Neural cell (in vitro differentiated cells): ENCODE measurements at regions not wholly inside any gene's neighbourhood (a gene's known extent, or its start where the extent isn't known, plus 50 kb on each side); places are given as distances from the start of the nearest gene placed in this dataset.

Source experiments
- H2AFZ ChIP-seq: fragments of 200-600, 300-800 bp; sonication (generic), shearing (Covaris generic); 2 replicates; pipeline ENCODE4 v1.6.0; 2014; ENCODE audit warnings: low read depth, mild to moderate bottlenecking, antibody characterized with exemption, low read length, moderate library complexity
- H3F3A ChIP-seq: fragments of 200-600 bp; shearing (Covaris generic); 2 replicates; pipeline ENCODE4 v1.6.1; 2016; ENCODE audit warnings: mild to moderate bottlenecking, moderate library complexity, mixed read lengths, antibody characterized with exemption, low read length; ENCODE audit not compliant: insufficient read depth, poor library complexity, severe bottlenecking
- H3K27ac ChIP-seq: fragments of 200-600, 300-800 bp; sonication (generic), shearing (Covaris generic); 2 replicates; pipeline ENCODE4 v1.5.1; 2014; ENCODE audit warnings: mild to moderate bottlenecking, low read length, moderate library complexity
- H3K27me3 ChIP-seq: fragments of 300-800, 200-600 bp; sonication (generic), shearing (Covaris generic); 2 replicates; pipeline ENCODE4 v1.6.0; 2014; ENCODE audit warnings: mild to moderate bottlenecking, low read depth, low read length, moderate library complexity; ENCODE audit not compliant: insufficient read depth
- H3K36me3 ChIP-seq: fragments of 300-800, 200-600 bp; sonication (generic), shearing (Covaris generic); 2 replicates; pipeline ENCODE4 v1.5.1; 2014; ENCODE audit warnings: mild to moderate bottlenecking, antibody characterized with exemption, low read length, moderate library complexity; ENCODE audit not compliant: insufficient read depth
- H3K4me2 ChIP-seq: fragments of 300-800, 200-600 bp; sonication (generic), shearing (Covaris generic); 2 replicates; pipeline ENCODE4 v1.6.0; 2014; ENCODE audit warnings: mild to moderate bottlenecking, low read length
- H3K4me3 ChIP-seq: fragments of 300-800, 200-600 bp; sonication (generic), shearing (Covaris generic); 2 replicates; pipeline ENCODE4 v1.5.1; 2014; ENCODE audit warnings: mild to moderate bottlenecking, low read length, moderate library complexity
- H3K79me2 ChIP-seq: fragments of 200-600 bp; shearing (Covaris generic); replicated peaks from 2 replicates; pipeline ENCODE4 v1.6.0; 2014; ENCODE audit warnings: mild to moderate bottlenecking, low read length, moderate library complexity; ENCODE audit not compliant: insufficient read depth
- H3K9ac ChIP-seq: fragments of 300-800, 200-600 bp; sonication (generic), shearing (Covaris generic); 2 replicates; pipeline ENCODE4 v1.6.1; 2016; ENCODE audit warnings: mild to moderate bottlenecking, low read length, mixed read lengths
- H3K9me2 ChIP-seq: fragments of 200-600 bp; shearing (Covaris generic); 2 replicates; pipeline ENCODE4 v1.6.1; 2016; ENCODE audit warnings: mild to moderate bottlenecking, low read length, mixed read lengths; ENCODE audit not compliant: insufficient read depth
- H3K9me3 ChIP-seq: fragments of 200-600, 300-800 bp; sonication (generic), shearing (Covaris generic); 2 replicates; pipeline ENCODE4 v1.6.1; 2016; ENCODE audit warnings: mild to moderate bottlenecking, mixed run types, low read length, moderate library complexity, mixed read lengths
- H4K20me1 ChIP-seq: fragments of 200-600 bp; shearing (Covaris generic); 2 replicates; pipeline ENCODE4 v1.6.1; 2016; ENCODE audit warnings: mild to moderate bottlenecking, mixed run types; ENCODE audit not compliant: insufficient read depth
- EP300 ChIP-seq: fragments of 450-650 bp; conservative IDR thresholded peaks from 2 replicates; pipeline ENCODE4 v1.6.1; 2014; ENCODE audit warnings: antibody characterized with exemption, mild to moderate bottlenecking, moderate library complexity; ENCODE audit not compliant: poor library complexity, severe bottlenecking
- EZH2 ChIP-seq: fragments of 200-600, 300-800 bp; shearing (Covaris generic), sonication (generic); IDR thresholded peaks from 2 replicates; pipeline ENCODE4 v1.6.1; 2014; ENCODE audit warnings: antibody characterized with exemption, low read length, borderline replicate concordance, mild to moderate bottlenecking; ENCODE audit not compliant: insufficient read depth, poor library complexity, severe bottlenecking
- MXI1 ChIP-seq: fragments of 450-650 bp; conservative IDR thresholded peaks from 2 replicates; pipeline ENCODE4 v1.6.1; 2014; ENCODE audit warnings: antibody characterized with exemption, mild to moderate bottlenecking; ENCODE audit not compliant: poor library complexity, severe bottlenecking
- POLR2AphosphoS5 ChIP-seq: IDR thresholded peaks from 2 replicates; pipeline ENCODE4 v1.6.1; 2012
- RAD21 ChIP-seq: fragments of 450-650 bp; conservative IDR thresholded peaks from 2 replicates; pipeline ENCODE4 v1.6.1; 2014; ENCODE audit warnings: antibody characterized with exemption, mild to moderate bottlenecking, moderate library complexity
- SMC3 ChIP-seq: fragments of 450-650 bp; conservative IDR thresholded peaks from 2 replicates; pipeline ENCODE4 v1.6.1; 2014; ENCODE audit warnings: antibody characterized with exemption, mild to moderate bottlenecking, moderate library complexity; ENCODE audit not compliant: poor library complexity
- TAF1 ChIP-seq: IDR thresholded peaks from 2 replicates; pipeline ENCODE4 v1.6.1; 2012; ENCODE audit warnings: low read depth
- TF ChIP-seq, protein P1 (sequence below): IDR thresholded peaks from 2 replicates; pipeline ENCODE4 v1.6.1; 2012; ENCODE audit warnings: borderline replicate concordance
- TF ChIP-seq, protein P2 (sequence below): fragments of 450-650 bp; IDR thresholded peaks from 2 replicates; pipeline ENCODE4 v1.5.1; 2014; ENCODE audit warnings: antibody characterized with exemption, mild to moderate bottlenecking, moderate library complexity; ENCODE audit not compliant: poor library complexity, severe bottlenecking

GRCh38 chr2:195160963-195161362 lies 496.1 kb upstream of the SLC39A10 start:
- H3K9me3 ChIP-seq: no peaks in the 10 kb centered on the region
- H3K9me2 ChIP-seq: no peaks in the 10 kb centered on the region
- H3K36me3 ChIP-seq: no peaks in the 10 kb centered on the region
- H3K27ac ChIP-seq: no peak overlapping the region
- no peaks in the 10 kb centered on the region for H3F3A ChIP-seq
- no peaks in the 10 kb centered on the region for H4K20me1 ChIP-seq
- no peak overlapping the region for H3K9ac ChIP-seq
- TF ChIP-seq, protein P1, sequence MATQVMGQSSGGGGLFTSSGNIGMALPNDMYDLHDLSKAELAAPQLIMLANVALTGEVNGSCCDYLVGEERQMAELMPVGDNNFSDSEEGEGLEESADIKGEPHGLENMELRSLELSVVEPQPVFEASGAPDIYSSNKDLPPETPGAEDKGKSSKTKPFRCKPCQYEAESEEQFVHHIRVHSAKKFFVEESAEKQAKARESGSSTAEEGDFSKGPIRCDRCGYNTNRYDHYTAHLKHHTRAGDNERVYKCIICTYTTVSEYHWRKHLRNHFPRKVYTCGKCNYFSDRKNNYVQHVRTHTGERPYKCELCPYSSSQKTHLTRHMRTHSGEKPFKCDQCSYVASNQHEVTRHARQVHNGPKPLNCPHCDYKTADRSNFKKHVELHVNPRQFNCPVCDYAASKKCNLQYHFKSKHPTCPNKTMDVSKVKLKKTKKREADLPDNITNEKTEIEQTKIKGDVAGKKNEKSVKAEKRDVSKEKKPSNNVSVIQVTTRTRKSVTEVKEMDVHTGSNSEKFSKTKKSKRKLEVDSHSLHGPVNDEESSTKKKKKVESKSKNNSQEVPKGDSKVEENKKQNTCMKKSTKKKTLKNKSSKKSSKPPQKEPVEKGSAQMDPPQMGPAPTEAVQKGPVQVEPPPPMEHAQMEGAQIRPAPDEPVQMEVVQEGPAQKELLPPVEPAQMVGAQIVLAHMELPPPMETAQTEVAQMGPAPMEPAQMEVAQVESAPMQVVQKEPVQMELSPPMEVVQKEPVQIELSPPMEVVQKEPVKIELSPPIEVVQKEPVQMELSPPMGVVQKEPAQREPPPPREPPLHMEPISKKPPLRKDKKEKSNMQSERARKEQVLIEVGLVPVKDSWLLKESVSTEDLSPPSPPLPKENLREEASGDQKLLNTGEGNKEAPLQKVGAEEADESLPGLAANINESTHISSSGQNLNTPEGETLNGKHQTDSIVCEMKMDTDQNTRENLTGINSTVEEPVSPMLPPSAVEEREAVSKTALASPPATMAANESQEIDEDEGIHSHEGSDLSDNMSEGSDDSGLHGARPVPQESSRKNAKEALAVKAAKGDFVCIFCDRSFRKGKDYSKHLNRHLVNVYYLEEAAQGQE: no peak
- TF ChIP-seq EP300: no peak
- no peak for TF ChIP-seq POLR2AphosphoS5
- TF ChIP-seq, protein P2, sequence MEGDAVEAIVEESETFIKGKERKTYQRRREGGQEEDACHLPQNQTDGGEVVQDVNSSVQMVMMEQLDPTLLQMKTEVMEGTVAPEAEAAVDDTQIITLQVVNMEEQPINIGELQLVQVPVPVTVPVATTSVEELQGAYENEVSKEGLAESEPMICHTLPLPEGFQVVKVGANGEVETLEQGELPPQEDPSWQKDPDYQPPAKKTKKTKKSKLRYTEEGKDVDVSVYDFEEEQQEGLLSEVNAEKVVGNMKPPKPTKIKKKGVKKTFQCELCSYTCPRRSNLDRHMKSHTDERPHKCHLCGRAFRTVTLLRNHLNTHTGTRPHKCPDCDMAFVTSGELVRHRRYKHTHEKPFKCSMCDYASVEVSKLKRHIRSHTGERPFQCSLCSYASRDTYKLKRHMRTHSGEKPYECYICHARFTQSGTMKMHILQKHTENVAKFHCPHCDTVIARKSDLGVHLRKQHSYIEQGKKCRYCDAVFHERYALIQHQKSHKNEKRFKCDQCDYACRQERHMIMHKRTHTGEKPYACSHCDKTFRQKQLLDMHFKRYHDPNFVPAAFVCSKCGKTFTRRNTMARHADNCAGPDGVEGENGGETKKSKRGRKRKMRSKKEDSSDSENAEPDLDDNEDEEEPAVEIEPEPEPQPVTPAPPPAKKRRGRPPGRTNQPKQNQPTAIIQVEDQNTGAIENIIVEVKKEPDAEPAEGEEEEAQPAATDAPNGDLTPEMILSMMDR: no peak
- no peak for TF ChIP-seq SMC3
- TF ChIP-seq RAD21: no peak
- TF ChIP-seq EZH2: no peak
- no peak for TF ChIP-seq MXI1
- no peak for TF ChIP-seq TAF1
- no peaks in the 10 kb centered on the region for H3K27me3 ChIP-seq
- H3K4me2 ChIP-seq: no peak overlapping the region
- H3K79me2 ChIP-seq: no peaks in the 10 kb centered on the region
- H2AFZ ChIP-seq: no peak overlapping the region
- no peak overlapping the region for H3K4me3 ChIP-seq

GRCh38 chr2:195151711-195152110 lies 505.3 kb upstream of the SLC39A10 start:
- Histone ChIP-seq H3K4me2 (no peak overlapping the region), H3K9me3 (no peaks in the 10 kb centered on the region), H3F3A (peaks cover 3% of the 10 kb centered on the region), H3K27me3 (no peaks in the 10 kb centered on the region), H4K20me1 (no peaks in the 10 kb centered on the region), H3K79me2 (no peaks in the 10 kb centered on the region), H2AFZ (no peak overlapping the region), H3K9ac (no peak overlapping the region), H3K36me3 (no peaks in the 10 kb centered on the region), H3K27ac (peak overlapping the region; percentile 38), H3K9me2 (no peaks in the 10 kb centered on the region), H3K4me3 (no peak overlapping the region)
- TF ChIP-seq SMC3 (no peak), MXI1 (no peak), EP300 (no peak), TAF1 (no peak)
- TF ChIP-seq, protein P2: no peak
